Liver (tissue), 8 donors: ENCODE measurements at regions not wholly inside any gene's neighbourhood (a gene's known extent, or its start where the extent isn't known, plus 50 kb on each side); places are given as distances from the start of the nearest gene placed in this dataset.

ENCODE experiments used
- DNase-seq: peaks from one replicate; pipeline ENCODE4 v3.0.0-alpha.2; 2017; ENCODE audit warnings: low spot score
- H3K27ac ChIP-seq, 2 donors: one replicate each; pipeline ENCODE4 v1.7.0; 2013; ENCODE audit warnings: inconsistent platforms in 2 of 2, low read length in 2 of 2, control low read depth in 1 of 2, low read depth in 1 of 2, mild to moderate bottlenecking in 1 of 2
- H3K27me3 ChIP-seq, 4 donors: one replicate each; pipeline versions ENCODE4 v1.6.1 to v1.7.0; 2013; ENCODE audit warnings: low read length in 3 of 4, inconsistent platforms in 1 of 4, mild to moderate bottlenecking in 1 of 4, moderate library complexity in 1 of 4; ENCODE audit not compliant: control insufficient read depth in 4 of 4, insufficient read depth in 4 of 4
- H3K36me3 ChIP-seq, 4 donors: one replicate each; pipeline versions ENCODE4 v1.6.1 to v1.7.0; 2013; ENCODE audit warnings: low read length in 3 of 4, mild to moderate bottlenecking in 3 of 4, low read depth in 1 of 4, moderate library complexity in 1 of 4; ENCODE audit not compliant: control insufficient read depth in 4 of 4, insufficient read depth in 3 of 4
- H3K4me1 ChIP-seq, 4 donors: one replicate each; pipeline versions ENCODE4 v1.6.1 to v1.7.0; 2013; ENCODE audit warnings: low read length in 3 of 4, mild to moderate bottlenecking in 3 of 4, moderate library complexity in 1 of 4; ENCODE audit not compliant: control insufficient read depth in 4 of 4, insufficient read depth in 4 of 4
- H3K4me3 ChIP-seq, 3 donors: one replicate each; pipeline versions ENCODE4 v1.6.1 to v1.7.0; 2013; ENCODE audit warnings: low read length in 3 of 3, control low read depth in 1 of 3, low read depth in 1 of 3, mild to moderate bottlenecking in 1 of 3
- H3K9ac ChIP-seq, 2 donors: one replicate each; pipeline ENCODE4 v1.7.0; 2013; ENCODE audit warnings: low read length in 2 of 2, mild to moderate bottlenecking in 2 of 2, moderate library complexity in 2 of 2, control low read depth in 1 of 2, low read depth in 1 of 2
- H3K9me3 ChIP-seq, 4 donors: one replicate each; pipeline versions ENCODE4 v1.6.1 to v1.7.0; 2013; ENCODE audit warnings: low read length in 3 of 4; ENCODE audit not compliant: control insufficient read depth in 4 of 4
- ATF3 ChIP-seq: IDR thresholded peaks from 2 replicates; pipeline ENCODE4 v1.6.1; 2016; ENCODE audit warnings: antibody characterized with exemption
- CTCF ChIP-seq: fragments of 150-350 bp; IDR thresholded peaks from 2 replicates; pipeline ENCODE4 v1.5.1; 2017; ENCODE audit warnings: improper control_type of control experiment, low read depth, low read length; ENCODE audit not compliant: missing input control
- EGR1 ChIP-seq, 2 donors: IDR thresholded peaks; 2 replicates each; pipeline ENCODE4 v1.6.1; 2016 to 2018; ENCODE audit warnings: antibody characterized with exemption in 2 of 2, low read depth in 2 of 2
- FOXA1 ChIP-seq: IDR thresholded peaks from 2 replicates; pipeline ENCODE4 v1.6.1; 2016; ENCODE audit warnings: antibody characterized with exemption
- FOXA2 ChIP-seq: IDR thresholded peaks from 2 replicates; pipeline ENCODE4 v1.6.1; 2016; ENCODE audit warnings: antibody characterized with exemption
- GABPA ChIP-seq, 2 donors: IDR thresholded peaks in 1 of 2; conservative IDR thresholded peaks in 1 of 2; 2 replicates each; pipeline ENCODE4 v1.6.1; 2016; ENCODE audit warnings: antibody characterized with exemption in 2 of 2, mild to moderate bottlenecking in 1 of 2, moderate library complexity in 1 of 2
- HNF4A ChIP-seq, 2 donors: conservative IDR thresholded peaks; 2 replicates each; pipeline ENCODE4 v1.6.1; 2016; ENCODE audit warnings: antibody characterized with exemption in 2 of 2, mild to moderate bottlenecking in 2 of 2
- HNF4G ChIP-seq: IDR thresholded peaks from 2 replicates; pipeline ENCODE4 v1.6.1; 2016; ENCODE audit warnings: antibody characterized with exemption
- JUND ChIP-seq, 2 donors: IDR thresholded peaks; 2 replicates each; pipeline ENCODE4 v1.6.1; 2016; ENCODE audit warnings: antibody characterized with exemption in 2 of 2
- NR2F2 ChIP-seq: IDR thresholded peaks from 2 replicates; pipeline ENCODE4 v1.6.1; 2016; ENCODE audit warnings: antibody characterized with exemption
- RAD21 ChIP-seq, 2 donors: IDR thresholded peaks; 2 replicates each; pipeline ENCODE4 v1.6.1; 2016; ENCODE audit warnings: antibody characterized with exemption in 2 of 2, mild to moderate bottlenecking in 2 of 2
- RXRA ChIP-seq, 2 donors: IDR thresholded peaks; 2 replicates each; pipeline ENCODE4 v1.6.1; 2017 to 2018; ENCODE audit warnings: antibody characterized with exemption in 2 of 2, mild to moderate bottlenecking in 1 of 2
- SP1 ChIP-seq: IDR thresholded peaks from 2 replicates; pipeline ENCODE4 v1.6.1; 2018; ENCODE audit warnings: antibody characterized with exemption, mild to moderate bottlenecking
- TAF1 ChIP-seq: conservative IDR thresholded peaks from 2 replicates; pipeline ENCODE4 v1.6.1; 2016; ENCODE audit warnings: antibody characterized with exemption, mild to moderate bottlenecking
- YY1 ChIP-seq: IDR thresholded peaks from 2 replicates; pipeline ENCODE4 v1.6.1; 2016; ENCODE audit warnings: antibody characterized with exemption, mild to moderate bottlenecking
- ZBTB33 ChIP-seq: IDR thresholded peaks from 2 replicates; pipeline ENCODE4 v1.6.1; 2016; ENCODE audit warnings: antibody characterized with exemption
- WGBS: extraction: QIAGEN DNeasy Blood & Tissue Kit; methylation state at CpG from one replicate; pipeline ENCODE4 v1.1.7; 2013; 5-methylcytosine and 5-hydroxymethylcytosine counted together
- TF ChIP-seq, protein P1 (sequence below): IDR thresholded peaks from 2 replicates; pipeline ENCODE4 v1.6.1; 2016; ENCODE audit warnings: antibody characterized with exemption
- TF ChIP-seq, protein P2 (sequence below): IDR thresholded peaks from 2 replicates; pipeline ENCODE4 v1.6.1; 2016; ENCODE audit warnings: antibody characterized with exemption, mild to moderate bottlenecking
- donor health status: healthy.
- donor health status: healthy.
- donor health status: healthy.
- donor health status: healthy.
- donor health status: healthy.

GRCh38 chr4:148515248-148515647 is 73.0 kb upstream of the NR3C2 start:
- Histone ChIP-seq H3K4me1 (no peaks in the 10 kb centered on the region), H3K4me3 (no peak overlapping the region), H3K9ac (no peak overlapping the region), H3K27ac (no peak overlapping the region), H3K9me3 (no peaks in the 10 kb centered on the region), H3K36me3 (no peaks in the 10 kb centered on the region), H3K27me3 (no peaks in the 10 kb centered on the region)
- no peak for DNase-seq
- TF ChIP-seq YY1 (no peak), TAF1 (no peak), JUND (IDR thresholded peaks at IDR 0.05) (peak; percentile 19 to 47), RXRA (IDR thresholded peaks at IDR 0.05) (no peak), FOXA1 (no peak), NR2F2 (no peak), FOXA2 (no peak)
- TF ChIP-seq, protein P1, sequence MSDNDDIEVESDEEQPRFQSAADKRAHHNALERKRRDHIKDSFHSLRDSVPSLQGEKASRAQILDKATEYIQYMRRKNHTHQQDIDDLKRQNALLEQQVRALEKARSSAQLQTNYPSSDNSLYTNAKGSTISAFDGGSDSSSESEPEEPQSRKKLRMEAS = no peak
- 50% methylated on average over 1 of the region's 1 CpG for WGBS

- Histone ChIP-seq H3K9ac (no peak overlapping the region), H3K27ac (no peak overlapping the region), H3K4me3 (no peak overlapping the region), H3K4me1 (no peaks in the 10 kb centered on the region), H3K9me3 (no peaks in the 10 kb centered on the region), H3K36me3 (no peaks in the 10 kb centered on the region), H3K27me3 (no peaks in the 10 kb centered on the region)
- TF ChIP-seq YY1 = no peak
- no peak for TF ChIP-seq JUND (IDR thresholded peaks at IDR 0.05)
- TF ChIP-seq EGR1 (IDR thresholded peaks at IDR 0.05; ENCODE audit: low read depth in 2 of 2) = no peak
- TF ChIP-seq NR2F2 = no peak
- 91% methylated on average over 2 of the region's 2 CpGs for WGBS
- DNase-seq = no peak
These were observed 72.4 kb upstream of the NR3C2 start for GRCh38 chr4:148514581-148514980.

DNA sequence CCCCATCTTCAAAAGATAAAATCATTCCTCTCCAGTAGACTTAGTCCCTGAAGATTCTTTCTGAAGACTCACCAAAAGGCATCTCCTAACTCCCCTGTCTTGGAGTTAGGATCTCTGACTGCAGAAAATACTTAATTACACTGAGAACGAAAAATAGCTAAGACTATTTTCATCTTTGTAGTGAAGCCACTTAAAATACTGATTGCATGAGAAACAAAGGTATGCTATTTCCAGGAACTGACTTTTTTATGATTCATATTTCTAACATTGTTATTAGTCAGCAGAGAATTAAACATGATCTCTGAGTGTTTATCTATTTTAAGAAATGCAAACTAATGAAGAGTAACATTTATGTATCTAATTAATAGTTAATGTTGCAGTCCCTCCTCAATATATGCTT is 71.8 kb upstream of the NR3C2 start:
- no peak for DNase-seq
- H3K9me3 ChIP-seq = no peaks in the 10 kb centered on the region
- no peaks in the 10 kb centered on the region for H3K36me3 ChIP-seq
- no peaks in the 10 kb centered on the region for H3K27me3 ChIP-seq
- TF ChIP-seq ZBTB33 (no peak), HNF4A (conservative IDR thresholded peaks at IDR 0.05) (no peak), NR2F2 (no peak), RXRA (IDR thresholded peaks at IDR 0.05) (no peak), HNF4G (no peak), EGR1 (IDR thresholded peaks at IDR 0.05; ENCODE audit: low read depth in 2 of 2) (no peak), FOXA1 (no peak), GABPA (IDR thresholded peaks at IDR 0.05 in 1 of 2, conservative IDR thresholded peaks at IDR 0.05 in 1 of 2) (no peak), YY1 (no peak), TAF1 (no peak), RAD21 (IDR thresholded peaks at IDR 0.05) (no peak), FOXA2 (no peak), SP1 (no peak), CTCF (no peak), ATF3 (no peak), JUND (IDR thresholded peaks at IDR 0.05) (no peak)
- TF ChIP-seq, protein P1 = no peak
- TF ChIP-seq, protein P2, sequence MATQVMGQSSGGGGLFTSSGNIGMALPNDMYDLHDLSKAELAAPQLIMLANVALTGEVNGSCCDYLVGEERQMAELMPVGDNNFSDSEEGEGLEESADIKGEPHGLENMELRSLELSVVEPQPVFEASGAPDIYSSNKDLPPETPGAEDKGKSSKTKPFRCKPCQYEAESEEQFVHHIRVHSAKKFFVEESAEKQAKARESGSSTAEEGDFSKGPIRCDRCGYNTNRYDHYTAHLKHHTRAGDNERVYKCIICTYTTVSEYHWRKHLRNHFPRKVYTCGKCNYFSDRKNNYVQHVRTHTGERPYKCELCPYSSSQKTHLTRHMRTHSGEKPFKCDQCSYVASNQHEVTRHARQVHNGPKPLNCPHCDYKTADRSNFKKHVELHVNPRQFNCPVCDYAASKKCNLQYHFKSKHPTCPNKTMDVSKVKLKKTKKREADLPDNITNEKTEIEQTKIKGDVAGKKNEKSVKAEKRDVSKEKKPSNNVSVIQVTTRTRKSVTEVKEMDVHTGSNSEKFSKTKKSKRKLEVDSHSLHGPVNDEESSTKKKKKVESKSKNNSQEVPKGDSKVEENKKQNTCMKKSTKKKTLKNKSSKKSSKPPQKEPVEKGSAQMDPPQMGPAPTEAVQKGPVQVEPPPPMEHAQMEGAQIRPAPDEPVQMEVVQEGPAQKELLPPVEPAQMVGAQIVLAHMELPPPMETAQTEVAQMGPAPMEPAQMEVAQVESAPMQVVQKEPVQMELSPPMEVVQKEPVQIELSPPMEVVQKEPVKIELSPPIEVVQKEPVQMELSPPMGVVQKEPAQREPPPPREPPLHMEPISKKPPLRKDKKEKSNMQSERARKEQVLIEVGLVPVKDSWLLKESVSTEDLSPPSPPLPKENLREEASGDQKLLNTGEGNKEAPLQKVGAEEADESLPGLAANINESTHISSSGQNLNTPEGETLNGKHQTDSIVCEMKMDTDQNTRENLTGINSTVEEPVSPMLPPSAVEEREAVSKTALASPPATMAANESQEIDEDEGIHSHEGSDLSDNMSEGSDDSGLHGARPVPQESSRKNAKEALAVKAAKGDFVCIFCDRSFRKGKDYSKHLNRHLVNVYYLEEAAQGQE = no peak
- 60% methylated on average over 1 of the region's 1 CpG for WGBS
- H3K27ac ChIP-seq = no peak overlapping the region
- no peaks in the 10 kb centered on the region for H3K4me1 ChIP-seq
- H3K9ac ChIP-seq = no peak overlapping the region
- H3K4me3 ChIP-seq = no peak overlapping the region
